Trophoblast cell (in vitro differentiated cells and primary cell): ENCODE measurements at regions not wholly inside any gene's neighbourhood (a gene's known extent, or its start where the extent isn't known, plus 50 kb on each side); places are given as distances from the start of the nearest gene placed in this dataset.
A peak's percentile ranks its signal among the peaks of the same experiment; 100 is the strongest.

Experiments used
- DNase-seq, 2 donors: peaks; one replicate each; pipeline ENCODE4 v3.0.0-alpha.2; 2016
- H2AFZ ChIP-seq: 2 replicates; pipeline ENCODE4 v1.6.1; 2013; ENCODE audit warnings: low read length, moderate library complexity, mild to moderate bottlenecking; ENCODE audit not compliant: insufficient read depth, poor library complexity
- H2AK5ac ChIP-seq: 2 replicates; pipeline ENCODE4 v1.6.1; 2013; ENCODE audit warnings: mild to moderate bottlenecking, low read length
- H2BK120ac ChIP-seq: 2 replicates; pipeline ENCODE4 v1.6.1; 2013; ENCODE audit warnings: low read length, mild to moderate bottlenecking, moderate library complexity; ENCODE audit not compliant: insufficient read depth, poor library complexity
- H2BK12ac ChIP-seq: 2 replicates; pipeline ENCODE4 v1.6.1; 2013; ENCODE audit warnings: mild to moderate bottlenecking, low read length, moderate library complexity
- H2BK5ac ChIP-seq: 2 replicates; pipeline ENCODE4 v1.6.1; 2013; ENCODE audit warnings: low read length, low read depth, moderate library complexity, mild to moderate bottlenecking; ENCODE audit not compliant: poor library complexity
- H3K14ac ChIP-seq: 2 replicates; pipeline ENCODE4 v1.6.1; 2013; ENCODE audit warnings: mild to moderate bottlenecking, low read length
- H3K18ac ChIP-seq: 2 replicates; pipeline ENCODE4 v1.6.1; 2013; ENCODE audit warnings: mild to moderate bottlenecking, low read length
- H3K23ac ChIP-seq: 2 replicates; pipeline ENCODE4 v1.6.1; 2013; ENCODE audit warnings: low read length
- H3K27ac ChIP-seq: 2 replicates; pipeline ENCODE4 v1.5.1; 2013; ENCODE audit warnings: low read depth, mild to moderate bottlenecking, inconsistent platforms, low read length, moderate library complexity
- H3K27me3 ChIP-seq: 2 replicates; pipeline ENCODE4 v1.6.1; 2013; ENCODE audit warnings: inconsistent platforms, mild to moderate bottlenecking, low read length, moderate library complexity; ENCODE audit not compliant: insufficient read depth
- H3K36me3 ChIP-seq, 2 experiments: 1 replicate in 1 of 2; 2 replicates in 1 of 2; pipeline ENCODE4 v1.6.1; 2013; ENCODE audit warnings: low read length in 2 of 2, mild to moderate bottlenecking in 2 of 2, moderate library complexity in 1 of 2; ENCODE audit not compliant: insufficient read depth in 2 of 2, control insufficient read depth in 1 of 2
- H3K4ac ChIP-seq: 2 replicates; pipeline ENCODE4 v1.6.1; 2013; ENCODE audit warnings: low read depth, mild to moderate bottlenecking, low read length, moderate library complexity
- H3K4me1 ChIP-seq, 2 experiments: 1 replicate in 1 of 2; 2 replicates in 1 of 2; pipeline ENCODE4 v1.6.1; 2013; ENCODE audit warnings: low read length in 2 of 2, mild to moderate bottlenecking in 2 of 2, moderate library complexity in 1 of 2; ENCODE audit not compliant: insufficient read depth in 2 of 2, control insufficient read depth in 1 of 2
- H3K4me2 ChIP-seq: 2 replicates; pipeline ENCODE4 v1.6.1; 2013; ENCODE audit warnings: inconsistent platforms, mild to moderate bottlenecking, low read length, moderate library complexity
- H3K4me3 ChIP-seq: 2 replicates; pipeline ENCODE4 v1.5.1; 2013; ENCODE audit warnings: mild to moderate bottlenecking, low read depth, low read length, inconsistent platforms
- H3K79me1 ChIP-seq: one replicate; pipeline ENCODE4 v1.6.1; 2013; ENCODE audit warnings: low read length
- H3K79me2 ChIP-seq: 2 replicates; pipeline ENCODE4 v1.6.1; 2013; ENCODE audit warnings: low read length, mild to moderate bottlenecking; ENCODE audit not compliant: control insufficient read depth, insufficient read depth, poor library complexity
- H3K9ac ChIP-seq: 2 replicates; pipeline ENCODE4 v1.6.1; 2013; ENCODE audit warnings: mild to moderate bottlenecking, low read length
- H3K9me3 ChIP-seq: 2 replicates; pipeline ENCODE4 v1.6.1; 2013; ENCODE audit warnings: low read depth, mild to moderate bottlenecking, control low read depth, inconsistent platforms, low read length; ENCODE audit not compliant: insufficient read depth
- H4K12ac ChIP-seq: 2 replicates; pipeline ENCODE4 v1.6.1; 2013; ENCODE audit warnings: low read depth, mild to moderate bottlenecking, low read length, moderate library complexity
- H4K8ac ChIP-seq: 2 replicates; pipeline ENCODE4 v1.6.1; 2013; ENCODE audit warnings: low read depth, mild to moderate bottlenecking, low read length, moderate library complexity
- H4K91ac ChIP-seq: one replicate; pipeline ENCODE4 v1.6.1; 2013; ENCODE audit warnings: low read depth, mild to moderate bottlenecking, low read length, moderate library complexity
- WGBS: extraction: QIAGEN DNeasy Blood & Tissue Kit; methylation state at CpG from one replicate; pipeline ENCODE4 v1.1.7; 2013; ENCODE audit warnings: missing lambda C conversion rate; ENCODE audit not compliant: insufficient read length, insufficient coverage; ENCODE audit errors: extremely low coverage; 5-methylcytosine and 5-hydroxymethylcytosine counted together

- no peak overlapping the region for H4K12ac ChIP-seq
- peaks cover 5 to 7% of the 10 kb centered on the region in 2 experiments for H3K4me1 ChIP-seq
- no peak overlapping the region for H2AK5ac ChIP-seq
- H3K4ac ChIP-seq, result no peak overlapping the region
- H3K9me3 ChIP-seq, result no peaks in the 10 kb centered on the region
- no peaks in the 10 kb centered on the region for H3K79me1 ChIP-seq
- H3K27ac ChIP-seq, result no peak overlapping the region
- no CpG with 5 or more reads among the region's 7 CpGs for WGBS
- no peak overlapping the region for H4K91ac ChIP-seq
- H2BK12ac ChIP-seq, result no peak overlapping the region
- H4K8ac ChIP-seq, result no peak overlapping the region
- no peak overlapping the region for H3K9ac ChIP-seq
- H3K23ac ChIP-seq, result no peak overlapping the region
- no peak overlapping the region for H2BK5ac ChIP-seq
- no peak overlapping the region for H2AFZ ChIP-seq
- H3K14ac ChIP-seq, result no peak overlapping the region
- no peak overlapping the region for H3K18ac ChIP-seq
- no peak for DNase-seq
- no peaks in the 10 kb centered on the region for H3K36me3 ChIP-seq
- peaks cover 20% of the 10 kb centered on the region for H3K27me3 ChIP-seq
- H3K4me2 ChIP-seq, result peak overlapping the region; percentile 94
- no peak overlapping the region for H2BK120ac ChIP-seq
- no peaks in the 10 kb centered on the region for H3K79me2 ChIP-seq
- no peak overlapping the region for H3K4me3 ChIP-seq
Measured at GRCh38 chr13:94968757-94969086, 256.4 kb upstream of the SOX21 start.

DNA sequence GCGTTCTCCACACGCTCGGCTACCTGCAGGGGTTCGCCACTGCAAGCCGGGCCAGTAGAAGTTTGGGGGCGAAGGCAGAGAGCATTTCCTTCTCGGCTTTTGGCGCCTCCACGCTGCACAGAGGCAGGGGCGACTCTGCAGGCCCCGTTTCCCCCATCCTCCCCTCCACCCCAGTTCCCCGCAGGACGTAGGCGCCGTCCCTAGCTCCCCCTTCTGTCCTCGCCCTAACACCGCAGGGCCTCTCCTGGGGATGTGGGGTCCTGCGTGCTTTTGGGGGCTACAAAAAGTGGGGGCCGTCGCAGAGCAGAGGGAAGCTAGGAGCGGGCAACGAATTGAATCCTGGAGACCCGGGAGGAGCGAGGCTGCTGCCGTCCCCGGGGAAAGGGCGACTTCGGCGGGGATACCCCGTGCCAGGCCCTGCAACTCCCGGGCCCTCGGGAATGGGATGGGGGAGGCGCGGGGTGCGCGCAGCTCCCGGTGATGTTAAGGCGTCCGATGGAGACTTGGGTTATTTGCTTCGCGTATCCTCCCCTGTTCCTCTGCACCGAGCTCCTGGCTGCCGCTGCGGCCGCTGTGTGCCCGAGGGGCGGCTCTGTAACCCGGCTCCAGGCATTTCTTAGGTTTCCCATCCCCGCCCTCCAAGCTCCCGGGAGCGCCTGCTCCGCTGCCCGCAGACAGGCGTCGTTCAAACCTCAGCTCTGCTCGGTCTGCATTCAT, 255.9 kb upstream of the SOX21 start:
- Histone ChIP-seq H3K18ac (no peak overlapping the region), H3K9me3 (no peaks in the 10 kb centered on the region), H3K4me3 (peak overlapping the region; percentile 62), H3K23ac (no peak overlapping the region), H3K4me1 (peaks cover 5 to 7% of the 10 kb centered on the region in 2 experiments), H2BK120ac (no peak overlapping the region), H3K27ac (no peak overlapping the region), H3K36me3 (no peaks in the 10 kb centered on the region), H3K27me3 (peaks cover 20% of the 10 kb centered on the region), H4K12ac (no peak overlapping the region), H3K79me1 (no peaks in the 10 kb centered on the region), H3K4me2 (peak overlapping the region; percentile 94), H3K79me2 (no peaks in the 10 kb centered on the region), H2AK5ac (no peak overlapping the region), H3K9ac (no peak overlapping the region), H4K8ac (no peak overlapping the region), H3K4ac (no peak overlapping the region), H2BK12ac (no peak overlapping the region), H4K91ac (no peak overlapping the region), H3K14ac (no peak overlapping the region), H2AFZ (peak overlapping the region; percentile 21), H2BK5ac (no peak overlapping the region)
- no peak for DNase-seq
- WGBS, result no CpG with 5 or more reads among the region's 56 CpGs

- WGBS, result no CpG with 5 or more reads among the region's 61 CpGs
- no peaks in the 10 kb centered on the region for H3K9me3 ChIP-seq
Measured at GRCh38 chr13:94967183-94968039, 255.1 kb upstream of the SOX21 start.

GRCh38 chr13:94966422-94966955, 254.1 kb upstream of the SOX21 start:
- no peak overlapping the region for H2BK120ac ChIP-seq
- no peaks in the 10 kb centered on the region for H3K36me3 ChIP-seq
- H4K8ac ChIP-seq, result no peak overlapping the region
- no peak overlapping the region for H2BK5ac ChIP-seq
- H2AFZ ChIP-seq, result no peak overlapping the region
- H4K12ac ChIP-seq, result no peak overlapping the region
- H3K14ac ChIP-seq, result no peak overlapping the region
- no peaks in the 10 kb centered on the region for H3K79me1 ChIP-seq
- H3K4me1 ChIP-seq, result peaks cover 5 to 7% of the 10 kb centered on the region in 2 experiments
- no peak overlapping the region for H3K4me3 ChIP-seq
- H4K91ac ChIP-seq, result no peak overlapping the region
- no peak overlapping the region for H2AK5ac ChIP-seq
- no peak overlapping the region for H3K23ac ChIP-seq
- H3K9me3 ChIP-seq, result no peaks in the 10 kb centered on the region
- H3K27ac ChIP-seq, result no peak overlapping the region
- peaks cover 20% of the 10 kb centered on the region for H3K27me3 ChIP-seq
- H3K18ac ChIP-seq, result no peak overlapping the region
- no peak overlapping the region for H2BK12ac ChIP-seq
- H3K9ac ChIP-seq, result no peak overlapping the region
- no peak overlapping the region for H3K4ac ChIP-seq
- no CpG with 5 or more reads among the region's 3 CpGs for WGBS
- H3K79me2 ChIP-seq, result no peaks in the 10 kb centered on the region
- no peak overlapping the region for H3K4me2 ChIP-seq
- DNase-seq, result no peak

More at GRCh38 chr13:94967183-94968039, 255.1 kb upstream of the SOX21 start:
- no peak overlapping the region for H3K14ac ChIP-seq
- H2AFZ ChIP-seq, result peak overlapping the region; percentile 21
- no peak overlapping the region for H2AK5ac ChIP-seq
- H3K27me3 ChIP-seq, result peaks cover 20% of the 10 kb centered on the region
- no peak overlapping the region for H2BK5ac ChIP-seq
- peak overlapping the region; percentile 94 for H3K4me2 ChIP-seq
- H3K27ac ChIP-seq, result no peak overlapping the region
- no peak overlapping the region for H2BK12ac ChIP-seq
- no peaks in the 10 kb centered on the region for H3K79me2 ChIP-seq
- no peak overlapping the region for H3K9ac ChIP-seq
- no peak overlapping the region for H2BK120ac ChIP-seq
- H3K4me1 ChIP-seq, result peaks cover 5 to 7% of the 10 kb centered on the region in 2 experiments
- H3K4ac ChIP-seq, result no peak overlapping the region
- no peak overlapping the region for H4K12ac ChIP-seq
- no peak overlapping the region for H3K18ac ChIP-seq
- H4K91ac ChIP-seq, result no peak overlapping the region
- DNase-seq, result no peak
- H4K8ac ChIP-seq, result no peak overlapping the region
- peak overlapping the region; percentile 62 for H3K4me3 ChIP-seq
- no peaks in the 10 kb centered on the region for H3K79me1 ChIP-seq
- H3K23ac ChIP-seq, result no peak overlapping the region
- H3K36me3 ChIP-seq, result no peaks in the 10 kb centered on the region
